LNCAP (cell line): ENCODE measurements at regions not wholly inside any gene's neighbourhood (a gene's known extent, or its start where the extent isn't known, plus 50 kb on each side); places are given as distances from the start of the nearest gene placed in this dataset.

ENCODE experiments used
- CTCF ChIP-seq: fragments of 450-650 bp; IDR thresholded peaks from 2 replicates; pipeline ENCODE4 v1.5.1; 2017; ENCODE audit warnings: mild to moderate bottlenecking

GRCh38 chr7:54333952-54334351 is 208.2 kb upstream of the VSTM2A start:
- no peak for TF ChIP-seq CTCF

- no peak for TF ChIP-seq CTCF
Observed at GRCh38 chr7:54336800-54337199, 205.4 kb upstream of the VSTM2A start.

GRCh38 chr7:54337466-54337865 is 204.7 kb upstream of the VSTM2A start:
- no peak for TF ChIP-seq CTCF

GRCh38 chr7:54338319-54338718 is 203.9 kb upstream of the VSTM2A start:
- no peak for TF ChIP-seq CTCF

- TF ChIP-seq CTCF, result no peak
Observed at GRCh38 chr7:54339073-54339472, 203.1 kb upstream of the VSTM2A start.

GRCh38 chr7:54342458-54342857 is 199.7 kb upstream of the VSTM2A start:
- TF ChIP-seq CTCF, result no peak

GRCh38 chr7:54343511-54343910 is 198.7 kb upstream of the VSTM2A start:
- no peak for TF ChIP-seq CTCF

GRCh38 chr7:54345746-54346145 is 196.4 kb upstream of the VSTM2A start:
- no peak for TF ChIP-seq CTCF
